GM12865 (cell line): ENCODE measurements at regions not wholly inside any gene's neighbourhood (a gene's known extent, or its start where the extent isn't known, plus 50 kb on each side); places are given as distances from the start of the nearest gene placed in this dataset.
A peak's percentile ranks its signal among the peaks of the same experiment; 100 is the strongest.

Experiments used
- DNase-seq: peaks from one replicate; pipeline ENCODE4 v3.0.0; 2010; ENCODE audit warnings: low read depth
- H3K4me3 ChIP-seq: 2 replicates; pipeline ENCODE4 v1.5.1; 2011; ENCODE audit warnings: mild to moderate bottlenecking, low read depth, low read length, control low read depth
- TF ChIP-seq, protein P1 (sequence below): IDR thresholded peaks from 2 replicates; pipeline ENCODE4 v1.5.1; 2011; ENCODE audit warnings: low read length, control low read depth, low read depth, inconsistent platforms; ENCODE audit not compliant: insufficient read depth; ENCODE audit errors: missing control alignments

DNA sequence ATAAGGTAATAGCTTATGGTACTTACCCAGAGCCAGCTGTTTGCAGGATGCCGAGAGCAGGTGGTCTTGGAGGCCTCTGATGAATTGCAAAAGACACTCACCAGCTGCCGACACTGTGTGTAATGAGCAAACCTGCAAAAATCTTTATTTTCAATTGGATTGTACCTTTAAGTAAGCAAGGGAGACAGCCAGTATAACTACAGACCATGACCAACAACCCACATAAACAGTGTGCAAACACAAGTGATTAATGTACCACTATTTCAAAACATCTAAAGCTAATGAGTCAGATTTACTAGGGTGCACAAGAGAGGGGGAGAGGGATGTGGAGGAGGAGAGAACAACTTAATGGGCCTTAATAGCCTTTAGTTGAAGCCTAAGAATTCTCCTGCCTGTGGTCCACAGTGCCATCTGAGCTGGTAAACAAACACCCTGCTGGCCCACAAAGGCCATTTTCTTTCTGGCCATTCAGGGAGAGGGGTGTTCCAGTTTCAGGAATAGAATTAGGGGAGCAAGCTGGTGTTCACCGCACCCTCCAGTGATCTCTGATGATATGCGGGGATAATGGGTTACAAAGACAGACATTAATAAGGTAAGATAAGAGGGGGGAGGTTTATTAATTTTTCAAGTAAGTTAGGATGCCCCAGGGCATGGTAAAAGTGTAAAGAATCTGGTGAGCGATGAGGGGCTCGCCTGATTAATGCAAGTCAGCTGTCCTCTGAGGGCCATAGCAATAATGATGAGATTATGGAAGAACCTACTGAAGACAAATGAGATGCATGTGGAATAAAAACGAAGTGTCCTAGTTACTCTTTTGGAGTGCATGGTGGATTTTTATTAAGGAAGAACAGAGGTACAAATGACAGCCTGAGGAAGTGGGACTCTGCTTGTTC, 196.4 kb downstream of the HRH4 start:
- DNase-seq = no peak
- no peak overlapping the region for H3K4me3 ChIP-seq
- TF ChIP-seq, protein P1, sequence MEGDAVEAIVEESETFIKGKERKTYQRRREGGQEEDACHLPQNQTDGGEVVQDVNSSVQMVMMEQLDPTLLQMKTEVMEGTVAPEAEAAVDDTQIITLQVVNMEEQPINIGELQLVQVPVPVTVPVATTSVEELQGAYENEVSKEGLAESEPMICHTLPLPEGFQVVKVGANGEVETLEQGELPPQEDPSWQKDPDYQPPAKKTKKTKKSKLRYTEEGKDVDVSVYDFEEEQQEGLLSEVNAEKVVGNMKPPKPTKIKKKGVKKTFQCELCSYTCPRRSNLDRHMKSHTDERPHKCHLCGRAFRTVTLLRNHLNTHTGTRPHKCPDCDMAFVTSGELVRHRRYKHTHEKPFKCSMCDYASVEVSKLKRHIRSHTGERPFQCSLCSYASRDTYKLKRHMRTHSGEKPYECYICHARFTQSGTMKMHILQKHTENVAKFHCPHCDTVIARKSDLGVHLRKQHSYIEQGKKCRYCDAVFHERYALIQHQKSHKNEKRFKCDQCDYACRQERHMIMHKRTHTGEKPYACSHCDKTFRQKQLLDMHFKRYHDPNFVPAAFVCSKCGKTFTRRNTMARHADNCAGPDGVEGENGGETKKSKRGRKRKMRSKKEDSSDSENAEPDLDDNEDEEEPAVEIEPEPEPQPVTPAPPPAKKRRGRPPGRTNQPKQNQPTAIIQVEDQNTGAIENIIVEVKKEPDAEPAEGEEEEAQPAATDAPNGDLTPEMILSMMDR = no peak

DNA sequence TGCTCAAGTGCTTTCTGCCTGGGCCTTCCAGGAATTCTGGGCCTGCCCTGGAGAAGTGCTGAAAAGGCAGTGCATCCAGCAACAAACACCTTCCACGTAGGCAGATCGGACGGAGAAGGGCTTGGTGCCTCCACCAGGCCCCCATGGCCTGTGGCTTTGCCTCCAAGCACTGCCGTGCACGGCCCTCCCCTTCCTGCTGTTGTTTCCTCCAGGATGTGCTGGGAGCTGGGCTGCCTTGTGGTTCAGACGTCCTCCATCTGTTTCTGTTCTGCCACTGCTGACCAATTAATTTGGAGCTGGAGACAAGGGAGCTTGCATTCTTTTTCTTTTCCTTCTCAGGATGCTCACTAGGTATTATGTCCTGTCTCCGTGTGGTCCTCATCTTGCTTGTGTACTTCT, 197.0 kb downstream of the HRH4 start:
- no peak overlapping the region for H3K4me3 ChIP-seq
- TF ChIP-seq, protein P1 = no peak
- DNase-seq = no peak

DNA sequence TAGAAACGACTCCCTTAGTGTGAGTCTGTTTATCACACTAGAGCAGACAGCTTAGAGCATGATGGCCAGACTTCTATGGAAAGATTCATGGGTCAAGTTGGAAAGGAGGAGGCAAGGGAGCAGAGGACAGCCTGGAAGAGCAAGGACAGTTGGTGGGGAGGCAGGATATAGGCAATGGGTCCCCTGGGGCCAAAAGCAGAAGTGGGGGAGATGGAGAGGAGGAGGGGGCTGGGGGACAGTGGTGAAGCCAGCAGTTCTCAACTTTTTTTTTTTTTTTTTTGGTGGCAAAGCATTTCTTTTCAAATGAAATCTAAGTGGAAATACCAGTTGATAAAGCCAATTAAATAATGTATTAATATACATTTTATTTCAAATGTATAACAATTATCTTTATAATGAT, 197.9 kb downstream of the HRH4 start:
- H3K4me3 ChIP-seq = no peak overlapping the region
- TF ChIP-seq, protein P1 = no peak
- no peak for DNase-seq

DNA sequence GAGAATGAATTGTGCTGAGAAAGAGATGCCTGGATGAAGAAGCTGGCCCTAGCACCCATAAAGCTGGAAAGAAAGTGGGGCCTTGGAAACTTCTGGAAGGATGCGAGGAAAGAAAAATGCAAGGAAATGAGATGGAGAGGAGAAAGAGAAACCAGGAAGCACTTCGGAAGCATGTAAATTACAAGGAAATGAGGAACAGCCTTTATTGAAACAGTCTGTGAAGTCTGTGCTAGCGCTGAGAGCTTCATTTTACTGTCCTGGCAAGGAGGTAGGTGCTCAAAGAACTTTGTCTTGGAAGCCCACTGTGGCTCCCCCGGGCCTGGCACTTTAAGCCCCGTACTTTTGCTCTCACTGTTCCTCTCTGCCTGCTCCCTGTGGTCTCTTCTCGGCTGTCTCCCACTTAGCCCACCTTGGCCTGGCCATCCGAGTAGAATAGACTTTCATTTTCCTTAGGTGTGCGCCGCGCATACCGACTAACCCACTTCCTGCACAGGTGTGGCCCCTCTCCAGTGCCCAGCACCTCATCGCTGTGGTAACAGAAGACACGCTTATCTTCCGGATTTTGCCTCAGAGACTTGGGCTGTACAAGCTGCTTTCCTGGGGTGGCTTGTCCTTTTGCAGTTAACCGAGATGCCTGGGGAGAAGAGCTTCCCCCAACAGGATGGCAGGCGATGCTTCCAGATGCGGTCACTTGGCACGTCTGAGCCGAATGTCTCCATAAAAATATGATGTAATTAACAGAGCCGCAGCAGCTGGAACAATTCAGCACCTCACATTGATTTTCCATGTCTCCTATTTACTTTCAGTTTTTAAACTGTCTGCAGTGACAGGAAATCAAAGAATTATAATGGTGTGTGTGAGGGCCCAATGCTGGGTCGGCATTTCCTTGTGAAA, 199.6 kb downstream of the HRH4 start:
- no peak overlapping the region for H3K4me3 ChIP-seq
- TF ChIP-seq, protein P1 = no peak
- peak; percentile 53 for DNase-seq

DNA sequence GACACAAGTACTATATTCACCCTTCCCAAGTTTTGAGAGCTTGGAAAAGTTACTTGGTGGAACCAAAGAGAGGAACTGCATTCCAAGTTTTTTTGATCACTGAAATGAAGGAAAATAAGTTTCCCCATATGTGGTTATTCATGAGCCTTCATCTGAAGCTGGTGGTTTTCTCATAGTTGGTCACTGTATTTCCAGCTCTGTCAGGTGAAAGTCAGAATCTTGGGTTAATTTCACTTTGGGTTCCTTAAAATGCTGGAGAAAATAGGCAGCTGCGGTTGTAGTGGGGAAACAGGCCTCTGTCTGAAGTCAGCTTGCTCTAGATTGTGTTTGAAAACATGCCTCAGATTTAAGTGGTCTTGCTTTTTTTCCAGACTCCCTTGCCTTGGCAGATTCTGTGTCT, 200.5 kb downstream of the HRH4 start:
- no peak overlapping the region for H3K4me3 ChIP-seq
- TF ChIP-seq, protein P1 = no peak
- DNase-seq = no peak

DNA sequence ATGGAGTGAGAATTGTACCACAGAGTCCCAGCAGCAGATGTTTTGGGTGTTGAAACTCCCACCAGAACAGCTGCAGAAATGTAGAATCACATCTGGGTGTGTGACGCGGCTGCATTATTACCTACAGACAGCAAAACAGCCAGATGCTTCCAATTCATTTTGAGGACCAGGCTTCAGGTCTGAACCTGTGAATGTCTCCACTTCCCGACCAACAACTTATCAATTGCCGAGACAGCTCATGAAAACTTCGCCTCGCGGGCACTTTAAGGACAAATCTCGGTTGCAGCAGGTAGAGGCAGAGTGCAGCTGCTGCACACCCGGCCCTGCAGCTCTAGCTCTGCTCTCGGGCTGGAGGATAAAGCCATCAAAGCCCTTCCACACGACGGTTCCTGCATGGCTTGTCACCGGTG, 202.0 kb downstream of the HRH4 start:
- no peak overlapping the region for H3K4me3 ChIP-seq
- TF ChIP-seq, protein P1 = no peak
- DNase-seq = no peak
